Chondrocyte (in vitro differentiated cells): ENCODE measurements at regions not wholly inside any gene's neighbourhood (a gene's known extent, or its start where the extent isn't known, plus 50 kb on each side); places are given as distances from the start of the nearest gene placed in this dataset.

Source experiments
- DNase-seq: peaks from one replicate; pipeline ENCODE4 v3.0.0; 2021; ENCODE audit warnings: mixed read lengths, low spot score
- H3K27ac Mint-ChIP-seq: one replicate; pipeline ENCODE4 v1.8.0; 2021; ENCODE audit warnings: mild to moderate bottlenecking, moderate library complexity, mixed read lengths; ENCODE audit not compliant: unreplicated experiment
- H3K27me3 Mint-ChIP-seq: 2 replicates; pipeline ENCODE4 v1.8.0; 2021; ENCODE audit warnings: low read depth, mixed read lengths
- H3K36me3 Mint-ChIP-seq: 2 replicates; pipeline ENCODE4 v1.8.0; 2021; ENCODE audit warnings: low read depth, mixed read lengths
- H3K4me1 Mint-ChIP-seq: 2 replicates; pipeline ENCODE4 v1.8.0; 2021; ENCODE audit warnings: low read depth, mild to moderate bottlenecking, mixed read lengths
- H3K4me3 Mint-ChIP-seq: one replicate; pipeline ENCODE4 v1.8.0; 2021; ENCODE audit warnings: mild to moderate bottlenecking, moderate library complexity, mixed read lengths; ENCODE audit not compliant: unreplicated experiment
- H3K9me3 Mint-ChIP-seq: 2 replicates; pipeline ENCODE4 v1.8.0; 2021; ENCODE audit warnings: low read depth, mixed read lengths
- CTCF ChIP-seq: fragments of 200-600 bp; sonication (generic); IDR thresholded peaks from 2 replicates; pipeline ENCODE4 v1.5.0; 2021; ENCODE audit warnings: antibody characterized with exemption, mild to moderate bottlenecking, moderate library complexity

DNA sequence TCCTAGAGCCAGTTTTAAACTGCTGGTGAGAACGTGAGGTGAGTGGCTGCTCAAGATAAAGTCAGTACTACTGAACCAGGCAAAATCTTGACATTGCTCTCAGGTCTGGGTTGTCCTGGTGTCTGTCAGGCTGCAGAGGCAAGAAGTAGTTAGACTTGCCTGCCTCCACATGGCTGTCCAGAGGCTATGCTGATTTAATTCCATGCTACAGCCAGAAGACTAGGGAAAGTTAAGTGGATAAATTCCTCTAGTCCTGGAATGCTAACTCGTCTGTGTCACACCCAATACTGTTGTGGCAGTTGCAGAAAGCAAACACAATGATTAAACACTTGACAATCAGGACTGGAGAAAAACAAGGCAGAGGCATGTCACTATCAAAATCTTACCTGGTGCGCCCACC, 118.9 kb downstream of the ACER2 start:
- H3K27me3 Mint-ChIP-seq, result peaks cover 17% of the 10 kb centered on the region
- H3K9me3 Mint-ChIP-seq, result no peaks in the 10 kb centered on the region
- H3K4me1 Mint-ChIP-seq, result no peaks in the 10 kb centered on the region
- H3K27ac Mint-ChIP-seq, result no peak overlapping the region
- no peak for DNase-seq
- no peak for TF ChIP-seq CTCF
- no peaks in the 10 kb centered on the region for H3K36me3 Mint-ChIP-seq
- H3K4me3 Mint-ChIP-seq, result no peak overlapping the region

GRCh38 chr9:19522558-19522957, 113.7 kb downstream of the ACER2 start:
- H3K9me3 Mint-ChIP-seq, result no peaks in the 10 kb centered on the region
- no peak for TF ChIP-seq CTCF
- H3K4me3 Mint-ChIP-seq, result no peak overlapping the region
- H3K27ac Mint-ChIP-seq, result no peak overlapping the region
- H3K4me1 Mint-ChIP-seq, result no peaks in the 10 kb centered on the region
- H3K36me3 Mint-ChIP-seq, result no peaks in the 10 kb centered on the region
- DNase-seq, result no peak
- peaks cover 12% of the 10 kb centered on the region for H3K27me3 Mint-ChIP-seq

- DNase-seq, result no peak
- H3K4me3 Mint-ChIP-seq, result no peak overlapping the region
- no peak for TF ChIP-seq CTCF
- H3K36me3 Mint-ChIP-seq, result no peaks in the 10 kb centered on the region
- no peak overlapping the region for H3K27ac Mint-ChIP-seq
- no peaks in the 10 kb centered on the region for H3K9me3 Mint-ChIP-seq
- H3K27me3 Mint-ChIP-seq, result peaks cover 19% of the 10 kb centered on the region
- no peaks in the 10 kb centered on the region for H3K4me1 Mint-ChIP-seq
Measured at GRCh38 chr9:19521205-19521604, 112.4 kb downstream of the ACER2 start.

DNA sequence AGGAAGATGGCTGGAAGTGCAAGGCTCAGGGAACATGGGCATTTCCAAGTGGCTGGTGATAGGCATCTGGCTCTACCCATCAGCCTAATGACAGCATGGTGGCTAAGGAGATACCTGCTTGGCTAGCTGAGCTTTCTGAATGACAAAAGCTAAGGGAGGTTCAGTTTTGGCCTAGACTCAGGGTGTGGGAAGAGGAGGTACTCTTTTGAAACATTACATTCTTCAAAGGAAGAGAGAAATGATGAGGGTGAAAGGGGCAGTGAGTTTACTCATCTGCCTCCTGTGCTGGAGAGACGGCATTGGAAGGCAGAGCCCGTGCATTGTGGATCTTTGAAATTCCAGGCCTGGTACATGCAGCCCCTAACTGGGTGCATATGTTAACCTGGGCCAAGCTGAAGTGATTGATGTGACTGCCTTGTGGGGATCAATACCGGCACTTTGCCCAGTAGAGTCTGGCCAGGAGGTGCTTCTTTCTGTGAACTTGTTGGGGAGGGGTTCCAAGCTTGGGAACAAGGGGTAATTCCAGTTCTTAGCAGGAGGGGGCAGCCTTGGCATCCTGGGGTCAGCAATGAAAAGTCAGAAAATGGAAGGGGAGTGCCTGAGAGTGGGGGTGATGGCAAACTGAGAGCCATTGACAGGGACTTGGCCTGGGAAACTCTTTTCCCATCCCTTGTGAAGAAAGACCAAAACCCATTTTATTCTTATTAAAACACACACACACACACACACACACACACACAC, 108.6 kb downstream of the ACER2 start:
- Mint-ChIP-seq H3K27me3 (peaks cover 21% of the 10 kb centered on the region), H3K4me3 (no peak overlapping the region), H3K4me1 (no peaks in the 10 kb centered on the region), H3K36me3 (no peaks in the 10 kb centered on the region), H3K9me3 (no peaks in the 10 kb centered on the region), H3K27ac (no peak overlapping the region)
- TF ChIP-seq CTCF, result peak; percentile 25
- no peak for DNase-seq

DNA sequence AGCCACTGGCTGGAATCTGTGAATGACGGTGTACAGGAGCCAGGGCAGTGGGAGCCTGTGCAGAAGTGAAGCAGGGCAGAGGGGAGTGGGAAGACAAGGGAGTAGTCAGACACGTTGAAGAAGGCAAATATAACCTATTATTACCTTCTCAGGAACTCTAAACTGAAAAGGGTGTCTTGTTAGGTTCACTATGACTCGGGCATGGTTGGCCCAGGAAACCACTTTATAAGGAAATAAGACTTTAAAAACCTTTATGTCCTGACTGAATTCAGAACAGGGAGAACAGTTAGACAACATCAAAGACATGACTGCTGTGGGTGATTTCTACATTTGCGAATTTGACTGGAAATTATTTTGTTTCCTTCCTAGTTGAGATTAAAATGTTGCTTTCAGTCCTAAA, 107.5 kb downstream of the ACER2 start:
- Mint-ChIP-seq H3K4me1 (no peaks in the 10 kb centered on the region), H3K27ac (no peak overlapping the region), H3K27me3 (peaks cover 19% of the 10 kb centered on the region), H3K4me3 (no peak overlapping the region), H3K36me3 (no peaks in the 10 kb centered on the region), H3K9me3 (no peaks in the 10 kb centered on the region)
- DNase-seq, result no peak
- no peak for TF ChIP-seq CTCF
